HUES48 (cell line): ENCODE measurements at regions not wholly inside any gene's neighbourhood (a gene's known extent, or its start where the extent isn't known, plus 50 kb on each side); places are given as distances from the start of the nearest gene placed in this dataset.
"Not testable (repeated sequence)": the region's sequence is repeated elsewhere in the genome, so short reads cannot be mapped to it uniquely, and the experiment has no call there.

Source experiments
- H3K27ac ChIP-seq: one replicate; pipeline ENCODE4 v1.7.0; 2013; ENCODE audit warnings: low read depth, low read length, inconsistent platforms
- H3K27me3 ChIP-seq: 2 replicates; pipeline ENCODE4 v1.6.1; 2013; ENCODE audit warnings: mild to moderate bottlenecking, low read length; ENCODE audit not compliant: control insufficient read depth, insufficient read depth
- H3K36me3 ChIP-seq: 2 replicates; pipeline ENCODE4 v1.6.1; 2013; ENCODE audit warnings: low read length; ENCODE audit not compliant: control insufficient read depth, insufficient read depth
- H3K4me1 ChIP-seq: 2 replicates; pipeline ENCODE4 v1.6.1; 2013; ENCODE audit warnings: mild to moderate bottlenecking, low read length; ENCODE audit not compliant: control insufficient read depth, insufficient read depth
- H3K4me3 ChIP-seq: 2 replicates; pipeline ENCODE4 v1.5.1; 2013; ENCODE audit warnings: mild to moderate bottlenecking, low read depth, low read length
- H3K9ac ChIP-seq: 2 replicates; pipeline ENCODE4 v1.6.1; 2013; ENCODE audit warnings: mild to moderate bottlenecking, low read depth, low read length, moderate library complexity
- H3K9me3 ChIP-seq: 2 replicates; pipeline ENCODE4 v1.6.1; 2013; ENCODE audit warnings: low read length; ENCODE audit not compliant: control insufficient read depth, insufficient read depth

DNA sequence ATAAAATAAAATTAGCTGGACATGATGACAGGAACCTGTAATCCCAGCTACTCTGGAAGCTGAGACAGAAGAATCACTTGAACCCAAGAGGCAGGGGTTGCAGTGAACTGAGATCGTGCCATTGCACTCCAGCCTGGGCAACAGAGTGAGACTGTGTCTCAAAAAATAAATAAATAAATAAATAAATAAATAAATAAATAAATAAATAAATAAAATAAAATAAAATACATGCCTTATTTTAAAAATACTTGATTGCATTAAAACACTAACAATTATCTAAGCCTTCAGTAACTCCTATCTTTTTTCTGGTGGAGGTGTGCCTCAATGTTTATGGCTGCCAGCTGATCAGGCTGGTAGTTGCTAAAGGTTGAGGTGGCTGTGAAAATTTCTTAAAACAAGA lies 1329.6 kb upstream of the CITED2 start:
- not testable (repeated sequence) for H3K4me3 ChIP-seq, H3K27ac ChIP-seq, H3K36me3 ChIP-seq, H3K4me1 ChIP-seq, H3K9ac ChIP-seq, H3K27me3 ChIP-seq
- peaks cover 12% of the 10 kb centered on the region for H3K9me3 ChIP-seq

DNA sequence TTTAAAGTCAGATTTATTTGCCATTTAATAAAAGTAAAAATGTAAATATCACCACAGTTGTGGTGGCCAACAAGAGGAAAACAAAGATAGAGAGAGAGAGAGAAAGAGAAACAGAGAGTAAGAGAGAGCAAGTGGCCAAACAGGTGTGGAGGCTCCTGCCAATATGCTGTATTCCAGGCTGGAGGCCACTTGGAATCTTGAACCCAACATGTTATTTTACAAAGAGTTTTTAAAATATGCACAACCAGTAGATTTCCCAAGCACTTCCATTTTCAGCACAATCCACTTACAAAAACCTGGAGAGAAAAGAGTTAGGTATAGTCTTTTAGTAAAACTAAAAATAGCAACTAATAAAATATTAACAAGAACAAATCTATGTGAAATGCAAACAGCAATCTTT lies 1323.1 kb upstream of the CITED2 start:
- Histone ChIP-seq H3K27me3 (no peaks in the 10 kb centered on the region), H3K36me3 (no peaks in the 10 kb centered on the region), H3K9me3 (0 out of 2 replicates have a peak, but pooled peaks cover 1% of the 10 kb centered on the region), H3K4me1 (no peaks in the 10 kb centered on the region), H3K27ac (no peak overlapping the region), H3K4me3 (no peak overlapping the region), H3K9ac (no peak overlapping the region)

DNA sequence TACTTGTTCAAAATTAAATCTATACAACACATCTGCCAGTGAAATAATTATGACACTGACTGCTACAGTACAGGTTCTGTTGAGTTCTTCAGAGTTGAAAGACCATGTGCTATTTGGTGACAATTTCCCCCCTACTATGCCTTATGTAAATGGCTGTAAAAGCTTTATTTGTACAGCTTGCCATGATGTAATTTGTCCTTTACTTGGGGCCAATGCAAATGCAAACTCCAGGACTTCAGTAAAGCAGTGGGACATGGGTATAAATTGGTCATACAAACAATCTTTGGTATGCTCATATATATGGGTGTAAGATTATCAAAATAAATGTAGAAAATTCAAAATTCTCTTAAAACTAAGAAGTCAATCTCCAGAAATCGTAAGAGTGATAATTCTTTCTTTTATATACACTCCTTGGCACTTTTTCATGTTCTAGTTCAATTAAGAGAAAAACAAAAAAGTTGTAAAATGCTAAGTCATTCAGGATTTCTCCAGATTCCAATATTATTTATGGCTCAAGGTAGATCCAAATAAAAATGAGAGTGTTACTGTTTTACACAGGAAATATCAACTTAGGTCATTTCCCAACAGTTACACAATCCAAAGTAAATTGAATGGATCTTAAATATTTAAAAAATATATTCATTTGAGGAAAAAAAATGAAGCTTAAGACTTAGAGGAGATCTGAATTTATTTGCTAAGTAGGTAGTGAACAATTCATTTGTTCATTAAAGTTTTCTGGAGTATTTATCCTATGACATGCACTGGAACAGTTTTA lies 1310.5 kb upstream of the CITED2 start:
- no peak overlapping the region for H3K4me3 ChIP-seq

GRCh38 chr6:140677781-140678528 lies 1303.5 kb upstream of the CITED2 start:
- Histone ChIP-seq H3K4me1 (no peaks in the 10 kb centered on the region), H3K27me3 (no peaks in the 10 kb centered on the region), H3K9me3 (no peaks in the 10 kb centered on the region), H3K27ac (no peak overlapping the region), H3K36me3 (no peaks in the 10 kb centered on the region), H3K9ac (no peak overlapping the region), H3K4me3 (no peak overlapping the region)

More for the DNA sequence above, 1310.5 kb upstream of the CITED2 start:
- no peaks in the 10 kb centered on the region for H3K9me3 ChIP-seq
- no peaks in the 10 kb centered on the region for H3K36me3 ChIP-seq
- no peak overlapping the region for H3K9ac ChIP-seq
- H3K27me3 ChIP-seq: no peaks in the 10 kb centered on the region
- no peak overlapping the region for H3K27ac ChIP-seq
- no peaks in the 10 kb centered on the region for H3K4me1 ChIP-seq

- Histone ChIP-seq H3K9ac (no peak overlapping the region), H3K9me3 (no peaks in the 10 kb centered on the region), H3K27me3 (no peaks in the 10 kb centered on the region), H3K36me3 (no peaks in the 10 kb centered on the region), H3K4me1 (no peaks in the 10 kb centered on the region), H3K4me3 (no peak overlapping the region), H3K27ac (no peak overlapping the region)
Measured at GRCh38 chr6:140671926-140672325, 1297.5 kb upstream of the CITED2 start.

DNA sequence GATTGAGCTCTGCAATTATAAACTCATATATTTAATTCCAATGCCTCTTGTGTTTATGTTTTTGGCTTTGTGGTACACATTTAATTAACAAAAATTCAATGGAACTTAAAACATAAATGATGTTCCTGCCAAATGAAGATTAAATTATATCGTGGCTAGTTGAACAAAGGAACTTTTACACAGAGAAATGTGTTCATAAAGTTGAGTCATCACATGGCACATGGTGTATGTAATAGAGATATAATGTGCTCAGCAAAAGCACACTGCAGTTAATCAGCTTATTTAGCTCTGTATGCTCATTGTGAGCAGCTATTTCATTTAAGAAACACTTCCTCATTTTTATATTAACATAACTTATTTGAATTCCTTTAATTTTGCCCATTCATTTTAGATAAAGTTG lies 1295.6 kb upstream of the CITED2 start:
- Histone ChIP-seq H3K4me3 (no peak overlapping the region), H3K27me3 (no peaks in the 10 kb centered on the region), H3K36me3 (no peaks in the 10 kb centered on the region), H3K9me3 (no peaks in the 10 kb centered on the region), H3K4me1 (no peaks in the 10 kb centered on the region), H3K9ac (no peak overlapping the region), H3K27ac (no peak overlapping the region)

GRCh38 chr6:140669321-140669720 lies 1294.9 kb upstream of the CITED2 start:
- no peak overlapping the region for H3K27ac ChIP-seq

GRCh38 chr6:140663772-140664171 lies 1289.3 kb upstream of the CITED2 start:
- no peak overlapping the region for H3K4me3 ChIP-seq
- no peaks in the 10 kb centered on the region for H3K9me3 ChIP-seq
- H3K9ac ChIP-seq: no peak overlapping the region
- H3K36me3 ChIP-seq: no peaks in the 10 kb centered on the region
- no peak overlapping the region for H3K27ac ChIP-seq
- no peaks in the 10 kb centered on the region for H3K27me3 ChIP-seq
- no peaks in the 10 kb centered on the region for H3K4me1 ChIP-seq

More at GRCh38 chr6:140669321-140669720, 1294.9 kb upstream of the CITED2 start:
- Histone ChIP-seq H3K4me3 (no peak overlapping the region), H3K36me3 (no peaks in the 10 kb centered on the region), H3K9me3 (no peaks in the 10 kb centered on the region), H3K4me1 (no peaks in the 10 kb centered on the region), H3K27me3 (no peaks in the 10 kb centered on the region), H3K9ac (no peak overlapping the region)

DNA sequence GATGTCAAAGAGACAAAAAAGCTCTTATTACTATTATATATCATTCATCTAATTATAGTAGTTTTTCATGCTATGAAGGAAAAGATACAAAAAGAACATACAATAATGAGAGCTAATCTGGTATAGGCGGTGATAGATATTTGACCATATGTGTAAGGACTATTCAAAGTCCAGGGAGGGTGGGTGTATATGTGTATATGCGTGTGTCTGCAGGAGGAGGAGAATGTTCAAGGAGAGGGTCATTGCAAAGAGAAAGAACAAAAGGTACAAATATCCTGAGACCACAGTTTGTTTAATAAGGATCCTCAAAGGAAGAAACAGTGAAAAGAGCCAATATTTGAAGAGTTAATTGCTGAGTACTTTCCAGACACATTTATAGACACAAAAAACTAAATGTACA lies 1288.6 kb upstream of the CITED2 start:
- H3K4me1 ChIP-seq: no peaks in the 10 kb centered on the region
- no peak overlapping the region for H3K4me3 ChIP-seq
- no peaks in the 10 kb centered on the region for H3K36me3 ChIP-seq
- no peak overlapping the region for H3K27ac ChIP-seq
- no peak overlapping the region for H3K9ac ChIP-seq
- H3K27me3 ChIP-seq: no peaks in the 10 kb centered on the region
- no peaks in the 10 kb centered on the region for H3K9me3 ChIP-seq

DNA sequence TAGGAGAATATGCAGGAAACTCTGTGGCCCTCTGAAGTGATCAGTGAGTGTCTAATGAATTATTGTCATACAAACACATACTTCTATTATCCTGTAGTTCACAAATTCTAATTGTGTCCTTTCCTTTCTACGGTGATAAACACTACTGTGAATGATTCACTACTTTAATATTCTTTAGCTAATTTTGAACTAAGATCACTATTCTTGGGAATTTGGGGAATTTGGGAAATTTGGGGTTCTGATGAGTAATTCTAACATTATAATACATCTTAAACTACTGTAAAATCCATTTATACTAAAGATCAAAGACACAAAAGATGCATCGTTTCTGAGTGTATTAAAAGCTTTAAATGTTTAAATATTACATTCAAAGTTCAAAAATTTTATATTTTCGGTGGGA lies 1287.2 kb upstream of the CITED2 start:
- no peak overlapping the region for H3K4me3 ChIP-seq
- no peak overlapping the region for H3K9ac ChIP-seq
- H3K27ac ChIP-seq: no peak overlapping the region
- H3K36me3 ChIP-seq: no peaks in the 10 kb centered on the region
- no peaks in the 10 kb centered on the region for H3K27me3 ChIP-seq
- no peaks in the 10 kb centered on the region for H3K9me3 ChIP-seq
- no peaks in the 10 kb centered on the region for H3K4me1 ChIP-seq

- no peaks in the 10 kb centered on the region for H3K4me1 ChIP-seq
- no peaks in the 10 kb centered on the region for H3K36me3 ChIP-seq
- H3K27ac ChIP-seq: no peak overlapping the region
- H3K27me3 ChIP-seq: no peaks in the 10 kb centered on the region
- H3K4me3 ChIP-seq: no peak overlapping the region
- no peaks in the 10 kb centered on the region for H3K9me3 ChIP-seq
- H3K9ac ChIP-seq: no peak overlapping the region
Measured at GRCh38 chr6:140660295-140660694, 1285.8 kb upstream of the CITED2 start.
